ENCODE measurements at regions not wholly inside any gene's neighbourhood (a gene's known extent, or its start where the extent isn't known, plus 50 kb on each side); places are given as distances from the start of the nearest gene placed in this dataset.

GRCh38 chr2:120508567-120509041 lies 162.7 kb downstream of the INHBB start:
- TF ChIP-seq CTCF (IDR thresholded peaks at IDR 0.05; ENCODE audit: insufficient read depth, missing control alignments): no peak
- DNase-seq (ENCODE audit: insufficient read length, low spot score): no peak

GRCh38 chr2:120509213-120509815 lies 163.4 kb downstream of the INHBB start:
- no peak for TF ChIP-seq CTCF (IDR thresholded peaks at IDR 0.05; ENCODE audit: insufficient read depth, missing control alignments)
- DNase-seq (ENCODE audit: insufficient read length, low spot score): no peak
- no peak for FAIRE-seq

More at GRCh38 chr2:120508567-120509041, 162.7 kb downstream of the INHBB start:
- no peak for FAIRE-seq

GRCh38 chr2:120509991-120510735 lies 164.2 kb downstream of the INHBB start:
- TF ChIP-seq CTCF (IDR thresholded peaks at IDR 0.05; ENCODE audit: insufficient read depth, missing control alignments): no peak
- no peak for DNase-seq (ENCODE audit: insufficient read length, low spot score)
- FAIRE-seq: no peak

GRCh38 chr2:120510751-120511395 lies 164.9 kb downstream of the INHBB start:
- no peak for DNase-seq (ENCODE audit: insufficient read length, low spot score)
- FAIRE-seq: no peak
- no peak for TF ChIP-seq CTCF (IDR thresholded peaks at IDR 0.05; ENCODE audit: insufficient read depth, missing control alignments)

- DNase-seq (ENCODE audit: insufficient read length, low spot score) (no peak), FAIRE-seq (no peak)
- no peak for TF ChIP-seq CTCF (IDR thresholded peaks at IDR 0.05; ENCODE audit: insufficient read depth, missing control alignments)
Observed at GRCh38 chr2:120511536-120511935, 165.6 kb downstream of the INHBB start.

- no peak for DNase-seq (ENCODE audit: insufficient read length, low spot score)
- no peak for TF ChIP-seq CTCF (IDR thresholded peaks at IDR 0.05; ENCODE audit: insufficient read depth, missing control alignments)
- FAIRE-seq: no peak
Observed at GRCh38 chr2:120511947-120512710, 166.2 kb downstream of the INHBB start.
